IMR-90 (cell line): ENCODE measurements at regions not wholly inside any gene's neighbourhood (a gene's known extent, or its start where the extent isn't known, plus 50 kb on each side); places are given as distances from the start of the nearest gene placed in this dataset.

Experiments used
- CEBPB ChIP-seq: IDR thresholded peaks from 2 replicates; pipeline ENCODE4 v1.6.1; 2012; ENCODE audit warnings: low read depth, low read length, improper control_type of control experiment
- CTCF ChIP-seq: conservative IDR thresholded peaks from 2 replicates; pipeline ENCODE4 v1.5.1; 2012; ENCODE audit warnings: mild to moderate bottlenecking, low read depth, low read length, improper control_type of control experiment
- ELK1 ChIP-seq: fragments of 150-350 bp; IDR thresholded peaks from 2 replicates; pipeline ENCODE4 v1.6.1; 2016; ENCODE audit warnings: low read depth, mild to moderate bottlenecking, low read length, moderate library complexity, borderline replicate concordance
- FOS ChIP-seq: fragments of 150-350 bp; IDR thresholded peaks from 2 replicates; pipeline ENCODE4 v1.6.1; 2016; ENCODE audit warnings: low read depth, low read length
- MXI1 ChIP-seq: IDR thresholded peaks from 2 replicates; pipeline ENCODE4 v1.6.1; 2012; ENCODE audit warnings: low read depth, mild to moderate bottlenecking, low read length, moderate library complexity, borderline replicate concordance
- POLR2A ChIP-seq: IDR thresholded peaks from 2 replicates; pipeline ENCODE4 v1.6.1; 2012; ENCODE audit warnings: mild to moderate bottlenecking, low read depth, low read length
- SMC3 ChIP-seq: fragments of 150-350 bp; IDR thresholded peaks from 2 replicates; pipeline ENCODE4 v1.6.1; 2016; ENCODE audit warnings: low read depth, mild to moderate bottlenecking, antibody characterized with exemption, low read length, moderate library complexity

- TF ChIP-seq CTCF (no peak), FOS (no peak), POLR2A (no peak), SMC3 (no peak), CEBPB (no peak), MXI1 (no peak), ELK1 (no peak)
Measured at GRCh38 chr4:28523681-28524190, 1663.1 kb downstream of the STIM2 start.
